Tibial nerve (tissue), 4 donors: ENCODE measurements at regions not wholly inside any gene's neighbourhood (a gene's known extent, or its start where the extent isn't known, plus 50 kb on each side); places are given as distances from the start of the nearest gene placed in this dataset.

ENCODE experiments used
- CTCF ChIP-seq, 5 experiments: fragments of 200-600 bp in 3 of 5; fragments of 450-650 bp in 2 of 5; sonication (generic) in 3 of 5; IDR thresholded peaks; one replicate each; pipeline ENCODE4 v1.5.1; 2016 to 2019; ENCODE audit warnings: antibody characterized with exemption in 5 of 5, mild to moderate bottlenecking in 3 of 5, moderate library complexity in 2 of 5
- EP300 ChIP-seq, 2 donors: sonication (generic); formaldehyde crosslinking; IDR thresholded peaks; one replicate each; pipeline ENCODE4 v1.6.1; 2017; ENCODE audit warnings: antibody characterized with exemption in 2 of 2, mild to moderate bottlenecking in 1 of 2
- POLR2A ChIP-seq, 2 donors: fragments of 450-650 bp; IDR thresholded peaks; one replicate each; pipeline ENCODE4 v1.6.1; 2017; ENCODE audit warnings: antibody characterized with exemption in 2 of 2, mild to moderate bottlenecking in 2 of 2, moderate library complexity in 2 of 2

- TF ChIP-seq CTCF (IDR thresholded peaks at IDR 0.05) (no peak), POLR2A (IDR thresholded peaks at IDR 0.05) (no peak), EP300 (IDR thresholded peaks at IDR 0.05) (no peak)
Measured at GRCh38 chr1:172809750-172810149, 150.8 kb downstream of the FASLG start.
